Neuronal stem cell (in vitro differentiated cells): ENCODE measurements at regions not wholly inside any gene's neighbourhood (a gene's known extent, or its start where the extent isn't known, plus 50 kb on each side); places are given as distances from the start of the nearest gene placed in this dataset.

Source experiments
- DNase-seq: peaks from one replicate; pipeline ENCODE4 v3.0.0-alpha.2; 2013; ENCODE audit warnings: low spot score
- H2AFZ ChIP-seq: one replicate; pipeline ENCODE4 v1.6.1; 2013; ENCODE audit warnings: mild to moderate bottlenecking, low read length, inconsistent platforms
- H2AK5ac ChIP-seq: 2 replicates; pipeline ENCODE4 v1.6.1; 2013; ENCODE audit warnings: low read depth, mild to moderate bottlenecking, inconsistent platforms, low read length, moderate library complexity, mixed read lengths
- H2BK120ac ChIP-seq: 2 replicates; pipeline ENCODE4 v1.6.1; 2013; ENCODE audit warnings: low read depth, mild to moderate bottlenecking, inconsistent platforms, low read length, moderate library complexity, mixed read lengths
- H2BK12ac ChIP-seq: one replicate; pipeline ENCODE4 v1.6.1; 2013; ENCODE audit warnings: low read length, inconsistent platforms
- H2BK15ac ChIP-seq: 2 replicates; pipeline ENCODE4 v1.6.1; 2013; ENCODE audit warnings: mild to moderate bottlenecking, low read length, inconsistent platforms, mixed read lengths
- H2BK5ac ChIP-seq: one replicate; pipeline ENCODE4 v1.6.1; 2013; ENCODE audit warnings: inconsistent platforms, mild to moderate bottlenecking, low read length, moderate library complexity
- H3K14ac ChIP-seq: one replicate; pipeline ENCODE4 v1.6.1; 2013; ENCODE audit warnings: low read length, inconsistent platforms
- H3K18ac ChIP-seq: 2 replicates; pipeline ENCODE4 v1.6.1; 2013; ENCODE audit warnings: low read length, inconsistent platforms
- H3K23ac ChIP-seq: 2 replicates; pipeline ENCODE4 v1.6.1; 2013; ENCODE audit warnings: low read depth, mild to moderate bottlenecking, mixed read lengths, low read length, inconsistent platforms; ENCODE audit not compliant: poor library complexity
- H3K27ac ChIP-seq: replicated peaks from 3 replicates; pipeline ENCODE4 v1.5.1; 2013; ENCODE audit warnings: low read length, inconsistent platforms
- H3K27me3 ChIP-seq, 3 experiments: 2 replicates each; pipeline ENCODE4 v1.6.1; 2013; ENCODE audit warnings: low read length in 3 of 3, mild to moderate bottlenecking in 2 of 3, inconsistent platforms in 1 of 3, low read depth in 1 of 3, mixed read lengths in 1 of 3, moderate library complexity in 1 of 3; ENCODE audit not compliant: control insufficient read depth in 3 of 3, insufficient read depth in 3 of 3
- H3K36me3 ChIP-seq, 2 donors: replicated peaks in 1 of 2; 2 replicates each; pipeline ENCODE4 v1.6.1; 2013; ENCODE audit warnings: low read length in 2 of 2; ENCODE audit not compliant: control insufficient read depth in 2 of 2, insufficient read depth in 2 of 2
- H3K4ac ChIP-seq: 2 replicates; pipeline ENCODE4 v1.6.1; 2013; ENCODE audit warnings: inconsistent platforms, mild to moderate bottlenecking, low read length, moderate library complexity
- H3K4me1 ChIP-seq, 2 donors: 1 replicate in 1 of 2; 2 replicates in 1 of 2; pipeline ENCODE4 v1.6.1; 2013; ENCODE audit warnings: low read length in 2 of 2, low read depth in 1 of 2; ENCODE audit not compliant: control insufficient read depth in 2 of 2, insufficient read depth in 1 of 2
- H3K4me2 ChIP-seq: one replicate; pipeline ENCODE4 v1.6.1; 2013; ENCODE audit warnings: mild to moderate bottlenecking, low read length, inconsistent platforms; ENCODE audit not compliant: insufficient read depth, poor library complexity, severe bottlenecking
- H3K4me3 ChIP-seq, 2 donors: 2 replicates each; pipeline ENCODE4 v1.5.1; 2013; ENCODE audit warnings: low read length in 2 of 2, mild to moderate bottlenecking in 2 of 2, inconsistent platforms in 1 of 2, moderate library complexity in 1 of 2
- H3K79me1 ChIP-seq: one replicate; pipeline ENCODE4 v1.6.1; 2013; ENCODE audit warnings: low read depth, mild to moderate bottlenecking, inconsistent platforms, low read length, moderate library complexity
- H3K9ac ChIP-seq: one replicate; pipeline ENCODE4 v1.6.1; 2013; ENCODE audit warnings: mild to moderate bottlenecking, low read depth, low read length, inconsistent platforms; ENCODE audit not compliant: poor library complexity
- H3K9me3 ChIP-seq, 2 donors: replicated peaks in 1 of 2; 2 replicates each; pipeline versions ENCODE3 to v1.6.1; 2013; ENCODE audit warnings: low read length in 2 of 2, mild to moderate bottlenecking in 2 of 2, inconsistent platforms in 1 of 2, low read depth in 1 of 2, mixed read lengths in 1 of 2, moderate library complexity in 1 of 2; ENCODE audit not compliant: control insufficient read depth in 2 of 2, insufficient read depth in 1 of 2
- H4K8ac ChIP-seq: one replicate; pipeline ENCODE4 v1.6.1; 2013; ENCODE audit warnings: low read depth, mild to moderate bottlenecking, inconsistent platforms, low read length, moderate library complexity
- H4K91ac ChIP-seq: one replicate; pipeline ENCODE4 v1.6.1; 2013; ENCODE audit warnings: low read length, low read depth, mild to moderate bottlenecking, inconsistent platforms; ENCODE audit not compliant: poor library complexity
- WGBS, 2 donors: extraction: QIAGEN DNeasy Blood & Tissue Kit; methylation state at CpG; one replicate each; pipeline ENCODE4 v1.1.7; 2013; ENCODE audit warnings: missing lambda C conversion rate in 2 of 2, mixed read lengths in 1 of 2; ENCODE audit not compliant: insufficient read length in 2 of 2, insufficient replicate concordance in 1 of 2; ENCODE audit errors: extremely low coverage in 2 of 2; 5-methylcytosine and 5-hydroxymethylcytosine counted together

DNA sequence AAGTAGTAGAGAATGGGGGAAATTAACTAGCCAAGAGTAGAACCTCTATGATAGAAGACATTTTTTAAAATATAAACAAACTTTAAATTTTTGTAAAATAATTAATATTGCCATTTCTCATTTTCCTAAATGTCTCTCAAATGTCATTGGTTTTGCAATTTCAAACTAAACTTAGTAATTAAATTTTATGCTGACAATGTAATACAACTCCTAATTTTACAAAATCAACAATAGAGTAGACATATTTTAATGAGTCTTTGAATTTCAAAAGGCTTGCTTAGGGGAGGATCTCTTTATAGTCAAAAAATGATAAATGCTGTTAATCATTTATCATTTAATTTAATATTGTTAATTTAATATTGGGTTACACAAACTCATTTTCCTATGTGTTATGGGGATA is 81.8 kb downstream of the ZWINT start:
- no peak overlapping the region for H3K9ac ChIP-seq
- H3K79me1 ChIP-seq, result no peaks in the 10 kb centered on the region
- no peak overlapping the region for H4K91ac ChIP-seq
- no peak overlapping the region for H3K23ac ChIP-seq
- no peak overlapping the region for H2AFZ ChIP-seq
- no peak overlapping the region for H2AK5ac ChIP-seq
- H2BK120ac ChIP-seq, result no peak overlapping the region
- no peaks in the 10 kb centered on the region for H3K9me3 ChIP-seq
- H3K27me3 ChIP-seq, result no peaks in the 10 kb centered on the region
- no peak overlapping the region for H2BK12ac ChIP-seq
- H3K27ac ChIP-seq, result no peak overlapping the region
- H3K14ac ChIP-seq, result no peak overlapping the region
- H3K36me3 ChIP-seq, result no peaks in the 10 kb centered on the region
- no peak overlapping the region for H2BK15ac ChIP-seq
- no peak overlapping the region for H2BK5ac ChIP-seq
- no peak overlapping the region for H3K4me2 ChIP-seq
- no peak overlapping the region for H4K8ac ChIP-seq
- no peak overlapping the region for H3K4me3 ChIP-seq
- no peaks in the 10 kb centered on the region for H3K4me1 ChIP-seq
- no peak overlapping the region for H3K18ac ChIP-seq
- no peak for DNase-seq
- H3K4ac ChIP-seq, result no peak overlapping the region

DNA sequence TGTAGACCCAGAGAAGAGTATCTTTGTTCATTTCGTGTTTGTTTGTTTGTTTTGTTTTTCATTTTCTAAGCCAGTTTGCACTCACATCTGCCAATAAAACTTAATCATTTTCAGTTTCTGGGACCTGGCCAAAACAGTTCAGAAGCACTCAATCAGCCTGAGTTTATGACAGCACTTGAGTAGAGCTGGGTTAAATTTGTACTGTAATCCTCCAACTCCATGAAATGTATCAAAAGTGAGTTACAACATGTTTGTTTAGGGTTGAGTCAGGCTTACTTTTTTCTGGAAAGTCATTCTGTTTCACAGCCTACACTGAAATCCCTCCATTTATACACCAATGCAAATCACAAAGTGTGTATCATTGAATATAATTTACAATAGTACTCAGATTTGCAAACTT is 91.9 kb downstream of the ZWINT start:
- no peak overlapping the region for H3K27ac ChIP-seq
- no peak overlapping the region for H2BK12ac ChIP-seq

GRCh38 chr10:56266120-56266519 is 94.9 kb downstream of the ZWINT start:
- Histone ChIP-seq H3K27ac (no peak overlapping the region), H3K4me1 (no peaks in the 10 kb centered on the region), H3K27me3 (no peaks in the 10 kb centered on the region), H3K4me2 (no peak overlapping the region), H4K91ac (no peak overlapping the region), H4K8ac (no peak overlapping the region), H2AK5ac (no peak overlapping the region), H2BK120ac (no peak overlapping the region), H3K4me3 (no peak overlapping the region), H2BK12ac (no peak overlapping the region), H2BK15ac (no peak overlapping the region), H3K23ac (no peak overlapping the region), H3K79me1 (no peaks in the 10 kb centered on the region), H2BK5ac (no peak overlapping the region), H3K9me3 (no peaks in the 10 kb centered on the region), H3K4ac (no peak overlapping the region), H3K18ac (no peak overlapping the region), H3K36me3 (no peaks in the 10 kb centered on the region), H2AFZ (no peak overlapping the region), H3K14ac (no peak overlapping the region), H3K9ac (no peak overlapping the region)
- WGBS, 2 donors, result no CpG with 5 or more reads among the region's 1 CpG
- no peak for DNase-seq

More for the DNA sequence above, 91.9 kb downstream of the ZWINT start:
- no peaks in the 10 kb centered on the region for H3K27me3 ChIP-seq
- no peak overlapping the region for H2AFZ ChIP-seq
- no peak overlapping the region for H4K91ac ChIP-seq
- no peaks in the 10 kb centered on the region for H3K9me3 ChIP-seq
- no peak overlapping the region for H2AK5ac ChIP-seq
- no peak overlapping the region for H3K23ac ChIP-seq
- H2BK120ac ChIP-seq, result no peak overlapping the region
- H3K9ac ChIP-seq, result no peak overlapping the region
- H3K4me1 ChIP-seq, result no peaks in the 10 kb centered on the region
- no peak for DNase-seq
- no peak overlapping the region for H3K14ac ChIP-seq
- WGBS, 2 donors, result no CpG with 5 or more reads among the region's 1 CpG
- H3K36me3 ChIP-seq, result no peaks in the 10 kb centered on the region
- no peaks in the 10 kb centered on the region for H3K79me1 ChIP-seq
- H3K4me2 ChIP-seq, result no peak overlapping the region
- no peak overlapping the region for H4K8ac ChIP-seq
- no peak overlapping the region for H3K4me3 ChIP-seq
- no peak overlapping the region for H3K4ac ChIP-seq
- no peak overlapping the region for H2BK5ac ChIP-seq
- H2BK15ac ChIP-seq, result no peak overlapping the region
- H3K18ac ChIP-seq, result no peak overlapping the region

DNA sequence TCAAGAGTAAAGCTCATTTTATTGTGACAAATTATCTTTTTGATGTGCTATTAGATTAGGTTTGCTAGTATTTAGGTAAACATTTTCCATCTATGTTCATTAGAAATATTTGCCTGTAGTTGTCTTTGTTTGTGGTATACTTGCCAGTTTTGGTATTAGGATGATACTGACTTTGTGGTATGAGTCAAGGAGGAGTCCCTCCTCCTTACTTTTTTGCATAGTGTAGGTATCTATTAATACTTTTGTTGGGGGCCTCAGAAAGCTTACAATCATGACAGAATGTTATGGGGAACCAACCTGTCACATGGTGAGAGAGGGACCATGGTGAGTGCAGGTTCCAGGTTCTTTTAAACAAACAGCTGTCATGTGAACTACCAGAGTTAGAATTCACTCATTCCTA is 102.1 kb downstream of the ZWINT start:
- H3K36me3 ChIP-seq, result no peaks in the 10 kb centered on the region
- H3K4me3 ChIP-seq, result no peak overlapping the region
- H3K79me1 ChIP-seq, result no peaks in the 10 kb centered on the region
- no peak for DNase-seq
- H3K23ac ChIP-seq, result no peak overlapping the region
- no peak overlapping the region for H4K91ac ChIP-seq
- no peak overlapping the region for H2BK5ac ChIP-seq
- H3K4me1 ChIP-seq, result no peaks in the 10 kb centered on the region
- H3K9me3 ChIP-seq, result no peaks in the 10 kb centered on the region
- no peak overlapping the region for H3K9ac ChIP-seq
- H3K27me3 ChIP-seq, result no peaks in the 10 kb centered on the region
- no peak overlapping the region for H2BK12ac ChIP-seq
- H3K18ac ChIP-seq, result no peak overlapping the region
- no peak overlapping the region for H4K8ac ChIP-seq
- no peak overlapping the region for H3K27ac ChIP-seq
- H3K4ac ChIP-seq, result no peak overlapping the region
- no peak overlapping the region for H2AK5ac ChIP-seq
- H2BK15ac ChIP-seq, result no peak overlapping the region
- H3K14ac ChIP-seq, result no peak overlapping the region
- no peak overlapping the region for H2BK120ac ChIP-seq
- H2AFZ ChIP-seq, result no peak overlapping the region
- H3K4me2 ChIP-seq, result no peak overlapping the region
